HUDEP-2 (cell line): ENCODE measurements at regions not wholly inside any gene's neighbourhood (a gene's known extent, or its start where the extent isn't known, plus 50 kb on each side); places are given as distances from the start of the nearest gene placed in this dataset.

Experiments
- DNase-seq, 76 experiments: peaks; one replicate each; lab custom pipeline; 2025; ENCODE audit not compliant: unreplicated experiment in 76 of 76; lab: John Stamatoyannopoulos, UW

DNA sequence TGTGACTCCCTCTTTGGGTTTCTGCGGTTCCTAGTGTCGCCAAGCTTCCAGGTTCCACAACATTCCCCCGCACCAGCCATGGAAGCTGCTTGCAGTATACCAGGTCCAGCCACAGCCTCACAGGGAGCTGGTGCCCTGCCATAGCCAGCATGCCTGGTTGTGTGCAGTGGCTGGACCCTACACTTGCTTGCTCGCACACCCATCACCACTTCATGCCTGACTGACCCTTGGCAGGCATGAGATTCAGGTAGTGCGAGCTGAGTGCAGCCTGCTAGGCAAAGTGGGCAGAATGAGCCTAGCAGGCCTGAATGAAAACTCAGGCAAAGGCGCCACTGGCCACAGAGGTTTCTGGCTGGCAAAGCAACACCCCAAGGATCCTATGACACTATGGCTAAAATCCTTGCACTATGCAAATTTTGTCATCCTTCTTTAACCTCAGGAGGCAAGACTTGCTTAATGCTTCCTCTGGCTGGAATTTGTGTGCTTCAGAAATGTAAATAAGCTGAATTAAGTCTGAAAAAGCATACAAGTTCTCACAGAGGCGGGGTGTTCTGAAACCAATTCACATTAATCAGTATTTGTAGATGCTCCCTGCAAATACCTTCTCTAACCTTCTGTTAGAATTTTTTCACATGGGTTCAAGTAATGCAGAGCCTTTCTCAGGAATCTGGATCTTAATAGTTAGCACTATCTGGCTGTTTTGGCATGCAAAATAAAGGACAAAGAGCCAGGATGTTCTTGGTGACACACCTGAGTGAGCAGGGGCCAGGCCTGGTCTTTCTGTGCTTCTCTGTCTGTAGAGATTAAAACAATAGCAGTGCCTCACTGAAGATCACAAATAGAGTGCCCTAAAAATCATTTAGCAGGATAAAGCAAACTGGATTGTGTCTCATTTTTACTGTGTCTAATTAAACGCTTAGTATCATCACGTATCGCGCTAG is 256.9 kb downstream of the GPATCH2 start:
- no peak for DNase-seq

DNA sequence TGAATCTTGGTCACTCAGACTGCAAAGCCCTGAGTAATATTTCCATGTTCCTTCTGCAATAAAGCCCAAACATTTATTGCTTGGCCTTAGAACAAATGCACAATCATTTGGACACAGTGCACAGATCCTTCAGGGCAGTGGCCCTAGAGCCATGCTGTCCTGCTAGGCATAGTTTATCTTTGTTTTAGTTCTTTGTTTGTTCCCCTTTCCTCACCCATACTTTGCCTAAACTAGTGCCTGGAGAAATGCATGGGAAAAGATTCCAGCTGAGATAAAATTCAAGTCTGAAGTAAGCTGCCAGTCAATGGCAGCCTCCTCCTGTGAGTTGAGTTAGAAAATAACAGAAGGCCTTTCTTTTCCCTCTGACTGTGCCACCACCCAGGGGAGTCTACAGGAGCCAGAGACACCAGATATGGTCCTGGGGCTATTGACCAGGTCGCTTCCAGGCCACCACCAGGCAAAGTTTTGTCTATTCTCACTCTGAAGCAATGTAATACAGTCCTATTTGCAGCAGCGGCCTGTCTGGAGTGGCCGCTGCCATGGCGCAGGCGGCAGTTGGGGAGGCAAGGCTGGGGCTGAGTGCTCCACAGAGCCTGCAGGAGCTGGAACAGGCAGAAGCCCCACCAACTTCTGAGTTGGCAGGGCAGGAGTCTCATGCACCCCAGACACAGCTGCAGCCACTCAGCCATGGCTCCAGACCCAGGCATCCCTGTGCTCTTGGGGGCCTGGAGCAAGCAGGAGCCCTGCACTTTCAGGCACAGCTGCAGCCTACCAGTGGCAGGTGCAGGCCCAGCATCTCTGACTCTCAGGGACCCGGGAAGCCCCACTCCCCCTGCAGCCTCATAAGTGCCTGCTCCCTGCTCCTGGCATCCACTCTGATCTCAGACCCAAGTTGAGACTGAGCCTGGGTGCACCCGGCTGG is 258.6 kb downstream of the GPATCH2 start:
- no peak for DNase-seq

DNA sequence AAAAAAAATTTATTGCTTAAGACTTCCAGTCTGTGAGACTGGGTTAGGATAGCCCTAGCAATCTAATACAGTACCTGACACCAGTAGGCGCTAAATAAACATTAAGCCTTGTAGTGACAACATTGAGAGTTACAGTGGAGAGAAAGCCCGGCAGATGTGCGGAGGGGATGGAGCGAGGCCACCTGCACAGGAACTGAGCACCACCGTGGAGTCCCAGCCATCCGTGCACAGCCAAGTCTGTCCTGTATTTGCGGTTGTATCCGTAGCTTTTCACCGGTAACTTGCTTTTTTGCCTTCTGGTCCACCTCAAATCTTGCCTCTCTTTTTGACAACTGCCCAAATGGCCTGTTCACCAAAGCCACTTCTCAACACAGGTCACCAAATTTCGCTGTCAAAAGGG is 260.1 kb downstream of the GPATCH2 start:
- DNase-seq: no peak

DNA sequence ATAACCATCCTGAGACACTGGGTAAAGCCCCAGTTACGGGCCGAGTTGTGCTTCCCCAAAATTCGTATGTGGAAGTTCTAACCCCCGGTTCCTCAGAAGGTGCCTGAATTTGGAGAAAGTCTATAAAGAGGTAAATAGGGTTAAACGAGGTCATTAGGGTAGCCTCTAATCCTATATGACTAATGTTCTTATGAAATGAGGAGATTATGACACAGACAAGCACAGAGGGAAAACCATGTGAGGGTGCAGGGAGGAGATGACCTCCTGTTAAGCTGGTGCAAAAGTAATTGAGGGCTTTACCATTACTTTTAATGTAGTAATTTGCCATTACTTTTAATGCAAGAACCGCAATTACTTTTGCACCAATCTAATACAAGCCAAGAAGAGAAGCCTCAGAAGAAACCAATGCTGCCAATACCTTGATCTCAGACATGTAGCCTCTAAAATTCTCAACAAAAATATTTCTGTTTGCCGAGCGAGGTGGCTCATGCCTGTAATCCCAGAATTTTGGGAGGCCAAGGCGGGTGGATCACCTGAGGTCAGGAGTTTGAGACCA is 260.8 kb downstream of the GPATCH2 start:
- DNase-seq: no peak

DNA sequence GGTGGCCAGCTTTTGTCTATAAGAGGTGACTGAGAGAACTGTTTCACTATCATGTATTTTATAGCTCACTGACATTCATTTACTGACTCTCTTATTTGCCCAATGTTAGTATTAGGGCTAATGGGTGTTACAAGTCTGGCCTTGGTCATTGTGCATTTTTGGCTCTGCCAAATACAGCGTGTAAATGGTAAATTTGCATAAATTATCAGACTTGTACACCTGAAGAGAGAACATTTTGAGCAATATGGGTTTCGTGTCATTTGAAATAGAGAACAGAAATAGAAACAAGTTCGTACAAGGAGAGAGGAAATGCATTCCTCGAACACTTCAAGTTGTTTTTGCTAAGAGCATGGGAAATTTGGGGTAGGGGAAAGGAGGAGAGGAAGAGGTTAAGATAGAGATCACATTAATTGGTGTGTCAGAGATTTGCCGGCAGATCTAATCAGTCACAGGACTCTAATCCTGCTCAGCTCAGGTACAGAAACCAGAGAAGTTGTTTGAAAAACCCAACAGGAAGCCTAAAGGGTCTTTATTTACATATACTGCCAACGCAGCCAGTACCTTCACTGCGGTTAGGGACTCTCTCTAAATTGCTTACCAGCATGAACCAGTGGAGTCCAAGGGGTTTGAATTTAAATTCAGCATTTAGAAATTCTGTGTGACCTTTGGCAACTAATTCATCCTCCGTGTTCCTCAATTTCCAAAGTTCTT is 261.5 kb downstream of the GPATCH2 start:
- DNase-seq: no peak

DNA sequence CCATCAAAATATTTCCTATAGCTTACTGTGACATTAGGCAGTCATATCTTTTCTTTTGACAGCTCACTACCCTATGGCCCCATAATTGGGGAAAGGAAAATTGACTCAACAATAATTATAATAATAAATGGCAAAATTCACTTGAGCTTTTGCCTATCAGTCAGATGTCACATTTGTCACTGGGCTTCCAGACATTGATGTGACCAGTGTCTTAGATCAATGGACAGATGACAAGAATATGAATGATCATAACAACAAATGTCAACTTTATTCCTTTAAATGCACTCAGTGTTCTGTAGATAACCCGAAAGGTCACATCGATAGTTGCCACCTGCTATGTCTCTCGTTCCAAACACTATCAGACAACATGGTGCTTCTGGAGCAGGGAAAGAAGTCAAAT is 266.7 kb downstream of the GPATCH2 start:
- DNase-seq: no peak

DNA sequence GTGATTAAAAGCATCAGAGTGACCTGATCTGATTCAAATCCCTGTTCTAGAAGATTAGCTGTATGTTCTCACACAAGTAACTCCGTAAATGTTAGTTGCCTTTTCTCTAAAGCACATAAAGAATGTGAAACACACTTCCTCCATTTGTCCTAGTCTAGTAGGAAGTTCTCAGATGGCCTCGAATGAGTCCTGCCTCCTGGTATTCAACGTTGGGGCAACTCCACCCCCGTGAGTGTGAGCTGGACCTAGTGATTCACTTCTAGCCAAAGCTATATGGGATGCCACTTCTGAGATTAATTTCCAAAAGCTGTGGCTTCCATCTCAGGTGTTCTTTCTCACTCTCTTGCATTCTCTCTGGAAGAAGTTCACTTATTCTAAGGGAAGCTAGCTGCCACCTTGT is 267.6 kb downstream of the GPATCH2 start:
- DNase-seq: no peak

DNA sequence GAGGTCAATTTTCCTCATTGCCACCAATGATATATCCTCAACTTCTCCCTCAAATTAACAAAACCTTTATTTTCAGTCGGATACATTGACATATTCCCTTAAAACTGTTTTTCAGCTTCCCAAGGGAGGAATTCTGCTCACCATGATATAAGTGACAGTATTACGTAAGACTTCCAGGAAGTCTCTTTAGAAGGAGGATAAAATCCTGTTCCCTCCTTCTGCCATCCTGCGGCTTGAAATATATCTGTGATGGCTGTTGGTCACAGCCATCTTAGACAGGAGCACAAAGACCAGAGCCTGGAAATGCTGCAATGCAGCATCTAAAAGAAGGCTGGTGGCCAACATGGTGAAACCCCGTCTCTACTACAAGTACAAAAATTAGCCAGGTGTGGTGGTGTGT is 270.4 kb downstream of the GPATCH2 start:
- DNase-seq: no peak

DNA sequence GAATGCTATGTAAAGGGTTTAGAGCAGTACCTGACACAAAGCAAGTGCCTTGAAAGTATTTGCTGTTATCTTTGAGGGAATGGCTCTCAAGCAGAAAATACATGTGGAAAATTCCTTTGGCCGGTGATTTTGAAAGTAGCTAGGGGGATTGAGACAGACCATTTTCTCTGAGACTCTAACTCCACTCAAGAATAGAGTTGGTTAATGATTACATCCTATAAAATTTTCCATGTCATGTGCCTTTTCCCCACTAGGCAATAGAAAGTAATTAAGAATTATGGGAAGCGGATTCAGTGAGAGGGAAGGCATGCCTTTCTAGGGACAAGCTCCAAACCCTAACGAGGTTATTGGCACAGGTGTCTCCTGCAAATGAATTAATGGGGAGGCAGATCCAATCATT is 276.0 kb downstream of the GPATCH2 start:
- no peak for DNase-seq

DNA sequence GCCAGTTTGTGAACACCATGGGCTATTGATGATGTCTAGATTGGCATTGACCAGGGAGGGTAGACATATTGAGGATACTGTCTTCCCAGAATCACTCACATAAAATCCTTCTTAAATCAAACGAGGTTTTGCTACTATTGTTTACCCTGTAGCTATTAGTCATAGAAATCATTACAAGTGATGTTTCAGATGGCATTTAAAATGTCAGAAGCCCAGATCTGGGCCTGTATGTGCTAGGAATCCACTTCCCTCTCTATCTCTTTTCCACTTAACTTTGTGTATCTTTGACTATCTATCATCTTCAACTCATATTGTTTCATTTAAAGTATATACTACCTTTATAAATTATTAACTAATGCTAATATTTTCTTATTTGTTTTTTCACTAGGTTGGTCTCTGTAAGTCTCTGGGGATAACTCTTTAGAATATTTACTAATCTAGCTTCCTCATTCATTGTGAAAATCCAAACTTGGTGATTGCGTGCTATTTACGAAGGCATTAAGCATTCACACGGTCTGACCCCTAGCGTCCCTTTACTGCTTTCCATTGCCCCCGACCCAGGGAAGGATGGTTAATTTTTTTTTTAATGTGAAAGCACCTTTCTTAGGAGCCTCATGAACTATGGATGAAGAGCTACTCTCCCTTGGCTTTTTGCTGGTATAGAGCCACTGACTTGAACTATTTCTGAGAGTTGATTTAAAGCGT is 281.8 kb downstream of the GPATCH2 start:
- no peak for DNase-seq

DNA sequence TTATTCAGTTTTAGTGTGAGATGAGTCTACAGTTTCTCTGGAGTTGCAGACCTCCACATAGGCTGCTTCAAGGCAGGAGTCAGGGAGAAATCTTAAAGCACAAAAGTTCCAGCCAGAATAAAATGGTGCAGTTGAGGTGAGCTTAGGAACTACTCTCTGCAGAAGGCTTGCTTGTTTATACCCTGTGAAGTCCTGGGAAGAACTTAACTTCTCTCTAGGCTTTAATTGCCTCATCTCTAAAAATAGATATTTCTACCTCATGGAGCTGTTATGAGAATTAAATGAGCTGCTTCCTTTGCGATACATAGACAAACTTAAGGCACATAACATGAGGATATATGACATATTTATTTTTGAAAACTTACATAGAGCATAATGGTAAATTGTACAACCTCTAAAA is 286.2 kb downstream of the GPATCH2 start:
- no peak for DNase-seq

DNA sequence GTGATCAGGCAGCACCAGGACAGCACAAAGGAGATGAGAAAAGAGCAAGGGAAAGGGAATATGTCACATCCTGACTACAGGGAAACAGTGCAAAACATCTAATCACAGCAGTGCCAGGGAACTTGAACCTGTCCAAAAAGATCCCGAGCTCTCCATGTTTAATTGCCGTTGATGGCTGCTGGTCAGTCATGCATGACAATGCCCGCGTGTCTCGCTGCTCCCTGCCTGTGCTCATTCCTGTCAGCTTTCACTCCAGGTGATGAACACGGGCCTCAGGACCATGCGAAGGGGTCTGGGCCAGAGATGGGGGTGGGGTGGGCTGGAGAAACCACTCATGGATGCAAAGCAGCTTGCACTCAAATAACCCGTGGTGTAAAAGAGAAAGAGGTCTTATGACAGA is 287.0 kb downstream of the GPATCH2 start:
- DNase-seq: no peak

DNA sequence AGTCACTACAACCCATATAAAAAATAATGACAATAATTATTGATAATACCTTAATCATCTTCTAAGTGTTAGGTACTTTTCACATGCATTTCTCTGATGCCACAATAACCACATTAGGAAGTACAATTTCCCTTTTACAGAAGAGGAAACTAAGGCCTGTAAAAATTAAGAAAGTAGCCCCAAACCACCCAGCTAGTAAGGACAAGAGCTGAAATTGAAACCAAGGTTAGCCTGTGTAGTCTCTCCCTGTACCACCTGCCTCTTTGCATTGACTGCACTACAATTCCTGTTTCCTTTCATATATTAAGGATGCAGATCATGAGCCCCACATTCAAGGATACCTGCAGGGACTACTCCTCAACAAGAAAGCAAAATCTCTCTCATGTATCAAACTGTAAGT is 288.8 kb downstream of the GPATCH2 start:
- no peak for DNase-seq

DNA sequence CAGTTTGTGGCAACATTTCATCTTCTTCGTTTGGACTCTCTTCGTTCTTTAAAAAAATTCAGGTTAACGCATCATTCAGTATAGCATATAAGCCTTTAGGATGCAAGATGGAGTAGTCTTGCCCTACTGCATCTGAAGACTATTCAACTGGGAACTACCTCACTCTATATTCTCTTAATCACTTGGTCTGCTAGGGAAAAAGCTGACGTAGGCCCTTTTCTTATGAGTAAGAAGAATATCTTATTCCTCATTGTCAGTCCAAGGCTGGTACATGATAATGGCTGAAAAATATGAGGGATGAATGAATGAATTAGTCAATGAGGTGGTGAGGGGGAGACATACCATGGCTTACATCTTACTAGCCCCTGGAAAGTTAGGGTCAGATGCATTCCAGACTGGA is 294.2 kb downstream of the GPATCH2 start:
- no peak for DNase-seq

DNA sequence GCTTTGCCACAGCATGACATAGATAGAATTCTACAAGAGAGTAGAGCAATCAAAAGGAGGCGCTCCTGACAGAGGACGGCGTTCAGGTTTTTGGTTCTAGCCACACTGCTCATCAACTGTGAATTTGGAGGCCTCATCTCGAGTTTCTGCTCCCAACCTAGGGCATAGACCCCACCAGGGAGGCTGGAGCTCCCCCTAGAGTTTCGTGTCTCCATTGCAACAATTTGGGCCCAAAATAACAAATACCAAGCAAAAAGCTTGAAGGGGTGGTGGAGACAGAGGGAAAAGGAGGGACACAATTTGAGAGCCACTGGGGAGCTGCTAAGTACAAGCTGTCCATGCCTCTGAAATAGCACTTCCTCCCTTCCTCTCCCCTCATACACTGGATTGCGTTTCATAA is 297.0 kb downstream of the GPATCH2 start:
- DNase-seq: peak in 16 of 76 experiments; percentile 1 to 49 (median 6)

DNA sequence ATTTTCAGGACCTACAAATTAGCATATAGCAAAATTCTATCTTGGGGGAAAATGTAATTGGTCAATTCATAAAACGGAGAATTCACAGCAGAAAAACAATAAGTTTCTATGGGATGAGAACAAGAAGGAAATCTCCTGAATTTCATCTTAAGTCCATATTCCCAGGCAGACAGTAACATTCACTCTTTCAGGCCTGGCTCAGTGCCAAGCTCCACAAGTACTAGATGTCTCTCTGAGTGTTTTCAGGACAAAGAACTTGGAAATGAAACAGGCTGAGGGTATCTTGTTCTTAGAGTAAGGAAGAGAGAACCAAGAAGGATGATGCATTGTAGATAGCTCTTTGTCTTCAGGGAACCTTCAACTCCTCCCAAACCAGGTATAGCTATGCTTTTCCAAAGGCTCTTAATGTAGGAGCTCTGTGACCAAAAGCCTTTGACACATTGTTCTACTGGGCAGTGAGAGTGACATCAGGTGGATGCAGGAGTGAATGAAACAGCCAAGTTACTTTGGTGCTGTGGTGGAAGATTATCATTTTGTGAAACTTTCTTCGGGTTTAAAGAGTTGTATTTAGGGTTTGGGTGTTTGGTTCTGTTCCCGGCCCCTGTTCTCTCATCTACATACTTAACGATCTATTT is 298.3 kb downstream of the GPATCH2 start:
- no peak for DNase-seq

DNA sequence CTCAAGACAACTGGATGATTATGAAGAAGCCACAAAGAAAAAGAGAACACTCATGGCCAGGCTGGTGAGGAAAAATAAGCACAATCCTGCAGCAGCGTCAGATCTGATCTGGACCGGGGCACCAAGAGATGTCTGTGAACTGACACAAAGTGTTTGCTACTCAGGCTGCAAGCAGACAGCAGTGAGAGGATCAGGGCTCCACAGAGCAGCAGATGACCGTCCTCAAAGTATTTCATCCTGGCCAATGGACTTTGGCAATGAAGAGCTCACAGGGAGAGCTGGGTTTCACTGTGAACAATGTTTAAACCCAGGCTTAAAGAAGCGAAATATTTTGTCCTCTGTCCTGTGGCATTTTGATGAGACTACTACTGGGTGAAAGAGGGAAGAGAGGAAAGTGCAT is 299.2 kb downstream of the GPATCH2 start:
- DNase-seq: no peak

DNA sequence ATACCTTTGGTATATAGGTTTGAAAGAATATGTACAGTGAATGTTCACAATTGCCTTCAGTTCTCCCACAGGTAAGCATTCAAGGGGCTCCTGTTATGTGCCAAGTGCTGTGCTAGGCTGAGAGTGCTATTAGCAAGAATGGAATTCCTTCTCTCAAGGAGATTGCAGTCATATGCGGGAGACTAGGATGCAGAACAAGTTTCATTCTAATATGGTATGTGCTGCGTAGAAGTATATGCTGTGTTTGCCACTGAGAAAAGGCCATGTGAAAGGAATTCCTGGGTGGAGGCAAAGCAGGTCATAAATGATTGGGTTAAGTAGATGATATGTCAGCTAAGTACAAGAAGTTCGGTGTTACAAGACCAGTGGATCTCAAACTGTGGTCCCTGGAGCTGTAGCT is 303.0 kb downstream of the GPATCH2 start:
- no peak for DNase-seq

DNA sequence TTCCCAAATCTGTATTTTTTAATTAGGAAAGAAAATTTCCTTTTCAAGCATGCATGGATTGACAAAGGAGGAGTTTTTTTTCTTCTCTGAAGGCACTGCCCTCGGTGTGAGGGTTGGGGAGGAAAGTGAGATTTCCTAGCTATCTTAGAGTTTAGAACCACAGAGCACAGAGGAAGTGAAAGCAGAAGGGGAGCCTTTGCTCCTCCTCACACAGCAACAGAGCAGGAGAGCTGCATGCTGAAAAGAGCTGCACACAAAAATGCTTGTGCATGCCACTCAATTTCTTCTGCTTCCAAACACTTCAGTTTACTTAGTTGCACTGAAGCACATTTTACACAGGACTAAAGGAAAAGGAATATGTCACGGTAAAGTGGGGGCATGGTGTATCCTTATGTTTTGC is 308.1 kb downstream of the GPATCH2 start:
- DNase-seq: no peak

DNA sequence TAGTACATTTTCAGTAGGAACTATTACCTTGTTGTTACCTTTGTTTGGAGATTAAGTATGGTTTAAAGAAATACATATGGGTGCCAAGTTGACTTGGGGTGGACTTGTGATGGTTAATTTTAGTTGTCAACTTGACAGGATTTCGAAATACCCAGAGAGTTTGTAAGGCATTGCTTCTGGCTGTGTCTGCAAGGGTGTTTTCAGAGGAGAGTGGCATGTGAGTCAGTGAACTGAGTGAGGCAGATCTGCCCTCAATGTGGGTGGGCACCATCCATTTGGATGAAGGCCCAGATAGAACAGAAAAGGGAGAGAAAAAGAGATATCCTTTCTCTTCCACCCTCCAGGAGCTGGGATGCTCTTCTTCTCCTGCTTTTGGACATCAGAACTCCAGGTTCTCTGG is 315.5 kb downstream of the GPATCH2 start:
- no peak for DNase-seq
